GM23248 (cell line): ENCODE measurements at regions not wholly inside any gene's neighbourhood (a gene's known extent, or its start where the extent isn't known, plus 50 kb on each side); places are given as distances from the start of the nearest gene placed in this dataset.
A peak's percentile ranks its signal among the peaks of the same experiment; 100 is the strongest.

Source experiments
- DNase-seq: peaks from one replicate; pipeline ENCODE4 v3.0.0-alpha.2; 2015
- H2AFZ ChIP-seq: fragments of 200-600 bp; sonication (generic); 2 replicates; pipeline ENCODE4 v1.6.1; 2016; ENCODE audit warnings: antibody characterized with exemption
- H3F3A ChIP-seq: fragments of 200-600 bp; sonication (generic); 2 replicates; pipeline ENCODE4 v1.6.1; 2016; ENCODE audit warnings: mild to moderate bottlenecking, antibody characterized with exemption, mixed run types; ENCODE audit not compliant: insufficient read depth
- H3K27ac ChIP-seq: fragments of 200-600 bp; sonication (generic); 2 replicates; pipeline ENCODE4 v1.5.1; 2016; ENCODE audit warnings: mild to moderate bottlenecking
- H3K27me3 ChIP-seq: fragments of 200-600 bp; sonication (generic); replicated peaks from 2 replicates; pipeline ENCODE4 v1.6.1; 2016; ENCODE audit warnings: mild to moderate bottlenecking; ENCODE audit not compliant: insufficient read depth
- H3K36me3 ChIP-seq: fragments of 200-600 bp; sonication (generic); 2 replicates; pipeline ENCODE4 v1.6.1; 2016; ENCODE audit warnings: low read depth, mild to moderate bottlenecking
- H3K4me1 ChIP-seq: fragments of 200-600 bp; sonication (generic); 2 replicates; pipeline ENCODE4 v1.6.1; 2016; ENCODE audit warnings: mild to moderate bottlenecking; ENCODE audit not compliant: insufficient read depth
- H3K4me2 ChIP-seq: fragments of 200-600 bp; sonication (generic); one replicate; pipeline ENCODE4 v1.6.1; 2016; ENCODE audit warnings: mild to moderate bottlenecking; ENCODE audit not compliant: unreplicated experiment
- H3K4me3 ChIP-seq: fragments of 200-600 bp; sonication (generic); 2 replicates; pipeline ENCODE4 v1.5.1; 2016; ENCODE audit warnings: mild to moderate bottlenecking
- H3K79me2 ChIP-seq: fragments of 200-600 bp; sonication (generic); 2 replicates; pipeline ENCODE4 v1.6.1; 2016; ENCODE audit warnings: mild to moderate bottlenecking; ENCODE audit not compliant: insufficient read depth
- H3K9ac ChIP-seq: fragments of 200-600 bp; sonication (generic); 2 replicates; pipeline ENCODE4 v1.6.1; 2016; ENCODE audit warnings: mild to moderate bottlenecking
- H3K9me2 ChIP-seq: fragments of 200-600 bp; sonication (generic); 2 replicates; pipeline ENCODE4 v1.6.1; 2016; ENCODE audit warnings: mixed run types, mild to moderate bottlenecking, moderate library complexity; ENCODE audit not compliant: insufficient read depth
- H3K9me3 ChIP-seq: fragments of 200-600 bp; sonication (generic); one replicate; pipeline ENCODE4 v1.6.1; 2017; ENCODE audit warnings: low read depth
- H4K20me1 ChIP-seq: fragments of 200-600 bp; sonication (generic); 2 replicates; pipeline ENCODE4 v1.6.0; 2016; ENCODE audit not compliant: insufficient read depth
- EZH2 ChIP-seq: fragments of 200-600 bp; sonication (generic); IDR thresholded peaks from 2 replicates; pipeline ENCODE4 v1.6.1; 2018; ENCODE audit warnings: antibody characterized with exemption, mild to moderate bottlenecking; ENCODE audit not compliant: insufficient read depth, poor library complexity, severe bottlenecking
- EZH2phosphoT487 ChIP-seq: fragments of 200-600 bp; sonication (generic); IDR thresholded peaks from 2 replicates; pipeline ENCODE4 v1.6.1; 2018; ENCODE audit warnings: antibody characterized with exemption, moderate library complexity, mild to moderate bottlenecking, low read depth; ENCODE audit not compliant: insufficient read depth
- WGBS, 2 experiments: methylation state at CpG; one replicate each; pipeline ENCODE4 v1.1.6; 2015 to 2017; ENCODE audit warnings: low lambda C conversion rate in 2 of 2, low coverage in 1 of 2; ENCODE audit errors: missing lambda C conversion rate in 2 of 2; 5-methylcytosine and 5-hydroxymethylcytosine counted together
- in situ Hi-C: fragments of 300-500 bp; cut with MboI; formaldehyde crosslinking; loops from 2 replicates; pipeline ENCODE4 v1.15.0; 2020

- Histone ChIP-seq H3K27ac (peak overlapping the region; percentile 75), H3K36me3 (no peaks in the 10 kb centered on the region), H2AFZ (no peak overlapping the region), H3K4me1 (peaks cover 47% of the 10 kb centered on the region), H3F3A (peaks cover 43% of the 10 kb centered on the region), H3K9ac (no peak overlapping the region), H3K9me3 (no peaks in the 10 kb centered on the region), H4K20me1 (no peaks in the 10 kb centered on the region), H3K4me2 (peak overlapping the region; percentile 35), H3K79me2 (no peaks in the 10 kb centered on the region), H3K4me3 (peak overlapping the region; percentile 4; the same call in 1 of the 2 replicates), H3K9me2 (no peaks in the 10 kb centered on the region), H3K27me3 (no peaks in the 10 kb centered on the region)
- in situ Hi-C loops: no loop called here
- WGBS, 2 experiments: 71 to 77% methylated on average over 2 of the region's 2 CpGs
- peak; percentile 65 for DNase-seq
- TF ChIP-seq EZH2phosphoT487 (no peak), EZH2 (no peak)
These were observed 183.2 kb upstream of the TCF21 start for GRCh38 chr6:133705731-133706130.

GRCh38 chr6:133707456-133707855 is 181.5 kb upstream of the TCF21 start:
- in situ Hi-C loops: no loop called here
- Histone ChIP-seq H3K36me3 (no peaks in the 10 kb centered on the region), H3K9ac (peak overlapping the region; percentile 49)

GRCh38 chr6:133710826-133711225 is 178.1 kb upstream of the TCF21 start:
- Histone ChIP-seq H2AFZ (no peak overlapping the region), H3K9me3 (no peaks in the 10 kb centered on the region), H3K4me1 (peaks cover 25% of the 10 kb centered on the region), H3K9ac (no peak overlapping the region), H3K36me3 (no peaks in the 10 kb centered on the region), H3K27me3 (no peaks in the 10 kb centered on the region), H3F3A (peaks cover 21% of the 10 kb centered on the region), H3K4me2 (no peak overlapping the region), H4K20me1 (no peaks in the 10 kb centered on the region), H3K9me2 (no peaks in the 10 kb centered on the region; the same call in 1 of the 2 replicates), H3K27ac (no peak overlapping the region), H3K4me3 (no peak overlapping the region), H3K79me2 (no peaks in the 10 kb centered on the region)
- in situ Hi-C loops: no loop called here
- TF ChIP-seq EZH2 (no peak), EZH2phosphoT487 (no peak)
- no peak for DNase-seq

More at GRCh38 chr6:133707456-133707855, 181.5 kb upstream of the TCF21 start:
- peaks cover 47% of the 10 kb centered on the region for H3K4me1 ChIP-seq
- DNase-seq: peak; percentile 91
- no peaks in the 10 kb centered on the region for H3K9me2 ChIP-seq
- no peaks in the 10 kb centered on the region for H3K27me3 ChIP-seq
- peaks cover 43% of the 10 kb centered on the region for H3F3A ChIP-seq
- H3K9me3 ChIP-seq: no peaks in the 10 kb centered on the region
- H3K4me2 ChIP-seq: peak overlapping the region; percentile 64
- TF ChIP-seq EZH2phosphoT487 (peak; percentile 95; the same call in 1 of the 2 replicates), EZH2 (no peak)
- peak overlapping the region; percentile 75 for H3K27ac ChIP-seq
- H4K20me1 ChIP-seq: no peaks in the 10 kb centered on the region
- no peak overlapping the region for H2AFZ ChIP-seq
- H3K4me3 ChIP-seq: 0 out of 2 replicates have a peak overlapping the region, but pooled peaks have one; percentile 8
- no peaks in the 10 kb centered on the region for H3K79me2 ChIP-seq
- 1 to 4% methylated on average over 4 of the region's 4 CpGs for WGBS, 2 experiments

- H3K36me3 ChIP-seq: no peaks in the 10 kb centered on the region
- in situ Hi-C loops: no loop called here
- WGBS, 2 experiments: 81 to 91% methylated on average over 3 of the region's 3 CpGs
These were observed 173.6 kb upstream of the TCF21 start for GRCh38 chr6:133715270-133715669.

DNA sequence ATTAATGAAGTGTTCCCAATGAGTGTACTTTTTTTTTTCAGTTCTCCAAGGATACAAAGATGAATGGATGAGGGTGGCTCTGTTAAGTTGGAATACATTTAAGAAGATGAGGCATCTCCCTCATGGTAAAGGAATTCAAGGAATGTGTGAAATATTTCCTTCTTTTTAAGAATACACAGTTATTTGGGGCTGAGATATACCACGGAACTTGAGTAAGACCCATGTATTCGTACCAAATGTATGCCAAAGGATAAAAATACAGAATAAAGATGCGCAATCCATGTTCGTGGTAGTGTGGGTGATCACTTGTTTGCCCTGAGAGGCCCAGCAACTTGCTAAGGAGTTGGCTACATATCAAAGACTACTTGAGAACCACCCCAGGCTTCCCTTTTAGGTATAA is 164.2 kb upstream of the TCF21 start:
- Histone ChIP-seq H3K9me2 (no peaks in the 10 kb centered on the region), H3K36me3 (no peaks in the 10 kb centered on the region), H3K4me1 (peaks cover 14% of the 10 kb centered on the region), H3K4me3 (no peak overlapping the region), H3F3A (no peaks in the 10 kb centered on the region; the same call in 1 of the 2 replicates), H3K9ac (no peak overlapping the region), H4K20me1 (no peaks in the 10 kb centered on the region), H3K4me2 (no peak overlapping the region), H3K9me3 (no peaks in the 10 kb centered on the region), H3K27ac (0 out of 2 replicates have a peak overlapping the region, but pooled peaks have one; percentile 4), H2AFZ (0 out of 2 replicates have a peak overlapping the region, but pooled peaks have one; percentile 9), H3K27me3 (no peaks in the 10 kb centered on the region), H3K79me2 (no peaks in the 10 kb centered on the region)
- 30 to 31% methylated on average over 4 of the region's 4 CpGs for WGBS, 2 experiments
- TF ChIP-seq EZH2phosphoT487 (no peak), EZH2 (no peak)
- DNase-seq: peak; percentile 66
- in situ Hi-C loops: no loop called here

More at GRCh38 chr6:133715270-133715669, 173.6 kb upstream of the TCF21 start:
- DNase-seq: no peak
- Histone ChIP-seq H3K4me2 (no peak overlapping the region), H3F3A (no peaks in the 10 kb centered on the region), H3K4me1 (no peaks in the 10 kb centered on the region), H3K9ac (no peak overlapping the region), H3K9me2 (no peaks in the 10 kb centered on the region; the same call in 1 of the 2 replicates), H3K4me3 (no peak overlapping the region), H3K27me3 (no peaks in the 10 kb centered on the region), H2AFZ (no peak overlapping the region; the same call in 1 of the 2 replicates), H3K9me3 (no peaks in the 10 kb centered on the region), H4K20me1 (no peaks in the 10 kb centered on the region), H3K27ac (no peak overlapping the region), H3K79me2 (no peaks in the 10 kb centered on the region)
- TF ChIP-seq EZH2phosphoT487 (no peak), EZH2 (no peak)
